WTC11 (cell line): ENCODE measurements at regions not wholly inside any gene's neighbourhood (a gene's known extent, or its start where the extent isn't known, plus 50 kb on each side); places are given as distances from the start of the nearest gene placed in this dataset.

Experiments
- ATAC-seq: fragments of 200-7000 bp; cut with Tn5 transposase; 2 replicates; pipeline ENCODE4 v1.10.0; 2021; ENCODE audit warnings: mild to moderate bottlenecking, moderate library complexity
- CTCF ChIA-PET: fragments of 300-600 bp; sonication (Branson Sonifier 250); formaldehyde crosslinking; loops from one replicate; lab custom pipeline; 2021; ENCODE audit warnings: antibody characterized with exemption; lab: Charles Lee
- POLR2A ChIA-PET: fragments of 350-600 bp; sonication (Branson Sonifier 250); formaldehyde crosslinking; loops from one replicate; lab custom pipeline; 2021; ENCODE audit warnings: antibody characterized with exemption; lab: Charles Lee
- DNase-seq: peaks from one replicate; pipeline ENCODE4 v3.0.0; 2021; ENCODE audit warnings: low spot score
- H3K27ac Mint-ChIP-seq: 2 replicates; pipeline ENCODE4 v1.8.0; 2021; ENCODE audit warnings: mixed read lengths
- H3K27me3 Mint-ChIP-seq: 2 replicates; pipeline ENCODE4 v1.8.0; 2021; ENCODE audit warnings: low read depth, mild to moderate bottlenecking, moderate library complexity, mixed read lengths
- H3K36me3 Mint-ChIP-seq: 2 replicates; pipeline ENCODE4 v1.8.0; 2021; ENCODE audit warnings: mixed read lengths
- H3K4me1 Mint-ChIP-seq: 2 replicates; pipeline ENCODE4 v1.8.0; 2022; ENCODE audit warnings: mixed read lengths
- H3K4me3 Mint-ChIP-seq: 2 replicates; pipeline ENCODE4 v1.8.0; 2021; ENCODE audit warnings: mild to moderate bottlenecking, moderate library complexity, mixed read lengths
- H3K9me3 Mint-ChIP-seq: 2 replicates; pipeline ENCODE4 v1.8.0; 2021; ENCODE audit warnings: mixed read lengths
- ATF1 ChIP-seq: sonication (generic); formaldehyde crosslinking; IDR thresholded peaks from 2 replicates; pipeline ENCODE4 v1.8.1; 2023; ENCODE audit warnings: mild to moderate bottlenecking, moderate library complexity, missing genetic modification reagents
- ATF3 ChIP-seq: sonication (generic); formaldehyde crosslinking; conservative IDR thresholded peaks from 2 replicates; pipeline ENCODE4 v1.8.1; 2022; ENCODE audit warnings: mild to moderate bottlenecking, missing genetic modification reagents
- CREM ChIP-seq: sonication (generic); formaldehyde crosslinking; IDR thresholded peaks from 2 replicates; pipeline ENCODE4 v1.8.1; 2022; ENCODE audit warnings: mild to moderate bottlenecking, missing genetic modification reagents, moderate library complexity
- E2F1 ChIP-seq: sonication (generic); formaldehyde crosslinking; IDR thresholded peaks from 2 replicates; pipeline ENCODE4 v1.8.0; 2022; ENCODE audit warnings: mild to moderate bottlenecking, missing genetic modification reagents
- E2F5 ChIP-seq: sonication (generic); formaldehyde crosslinking; IDR thresholded peaks from 2 replicates; pipeline ENCODE4 v1.8.1; 2022; ENCODE audit warnings: mild to moderate bottlenecking, moderate library complexity, missing genetic modification reagents
- ELF4 ChIP-seq: sonication (generic); formaldehyde crosslinking; IDR thresholded peaks from 2 replicates; pipeline ENCODE4 v1.8.1; 2022; ENCODE audit warnings: low read depth, mild to moderate bottlenecking, moderate library complexity, missing genetic modification reagents
- FOXJ3 ChIP-seq: sonication (generic); formaldehyde crosslinking; IDR thresholded peaks from 2 replicates; pipeline ENCODE4 v1.9.0; 2021; ENCODE audit warnings: missing genetic modification reagents, mild to moderate bottlenecking, borderline replicate concordance
- FOXK1 ChIP-seq: sonication (generic); formaldehyde crosslinking; IDR thresholded peaks from 2 replicates; pipeline ENCODE4 v1.8.0; 2022; ENCODE audit warnings: mild to moderate bottlenecking, moderate library complexity, missing genetic modification reagents
- GRHL2 ChIP-seq: fragments of 250-450 bp; sonication (Bioruptor Pico); IDR thresholded peaks from 2 replicates; pipeline ENCODE4 v1.8.0; 2022; ENCODE audit warnings: mild to moderate bottlenecking, moderate library complexity; ENCODE audit not compliant: insufficient replicate concordance, severe bottlenecking
- IRF2 ChIP-seq: sonication (generic); formaldehyde crosslinking; IDR thresholded peaks from 2 replicates; pipeline ENCODE4 v1.8.0; 2022; ENCODE audit warnings: low read depth, missing genetic modification reagents, borderline replicate concordance
- MAX ChIP-seq: sonication (generic); formaldehyde crosslinking; IDR thresholded peaks from 2 replicates; pipeline ENCODE4 v1.8.0; 2022; ENCODE audit warnings: mild to moderate bottlenecking, missing genetic modification reagents
- MYBL2 ChIP-seq: sonication (generic); formaldehyde crosslinking; IDR thresholded peaks from 2 replicates; pipeline ENCODE4 v1.8.1; 2023; ENCODE audit warnings: mild to moderate bottlenecking, moderate library complexity, missing genetic modification reagents
- RORB ChIP-seq: fragments of 250-450 bp; sonication (Bioruptor Pico); IDR thresholded peaks from 2 replicates; pipeline ENCODE4 v1.9.0; 2021; ENCODE audit warnings: mild to moderate bottlenecking
- TCF7 ChIP-seq: sonication (generic); formaldehyde crosslinking; IDR thresholded peaks from 2 replicates; pipeline ENCODE4 v1.8.0; 2022; ENCODE audit warnings: mild to moderate bottlenecking, low read depth, missing genetic modification reagents, moderate library complexity
- TEAD1 ChIP-seq: sonication (generic); formaldehyde crosslinking; IDR thresholded peaks from 2 replicates; pipeline ENCODE4 v1.8.0; 2022; ENCODE audit warnings: mild to moderate bottlenecking, missing genetic modification reagents
- TEAD4 ChIP-seq: sonication (generic); formaldehyde crosslinking; IDR thresholded peaks from 2 replicates; pipeline ENCODE4 v1.8.0; 2022; ENCODE audit warnings: mild to moderate bottlenecking, missing genetic modification reagents
- ZNF281 ChIP-seq: sonication (generic); formaldehyde crosslinking; IDR thresholded peaks from 2 replicates; pipeline ENCODE4 v1.8.0; 2023; ENCODE audit warnings: mild to moderate bottlenecking, missing genetic modification reagents
- ZNF396 ChIP-seq: fragments of 250-450 bp; sonication (Bioruptor Pico); IDR thresholded peaks from 2 replicates; pipeline ENCODE4 v1.8.0; 2021; ENCODE audit warnings: mild to moderate bottlenecking, moderate library complexity, borderline replicate concordance
- ZNF512 ChIP-seq: sonication (generic); formaldehyde crosslinking; IDR thresholded peaks from 2 replicates; pipeline ENCODE4 v1.8.1; 2022; ENCODE audit warnings: missing genetic modification reagents, borderline replicate concordance
- ZNF532 ChIP-seq: fragments of 250-450 bp; sonication (Bioruptor Pico); IDR thresholded peaks from 2 replicates; pipeline ENCODE4 v1.9.0; 2021; ENCODE audit warnings: mild to moderate bottlenecking, borderline replicate concordance

GRCh38 chr22:22182218-22182989, 62.2 kb upstream of the VPREB1 start:
- H3K27me3 Mint-ChIP-seq, result peaks cover 100% of the 10 kb centered on the region
- peaks cover 4% of the 10 kb centered on the region for H3K36me3 Mint-ChIP-seq
- TF ChIP-seq IRF2 (CRISPR knock-in tag) (no peak), CREM (CRISPR knock-in tag) (no peak), E2F1 (CRISPR knock-in tag) (no peak), E2F5 (no peak), FOXJ3 (CRISPR knock-in tag) (no peak), GRHL2 (CRISPR knock-in tag) (no peak), ZNF281 (CRISPR knock-in tag) (no peak), RORB (no peak), ELF4 (no peak), FOXK1 (CRISPR knock-in tag) (no peak), ATF3 (no peak), MYBL2 (CRISPR knock-in tag) (no peak), TCF7 (CRISPR knock-in tag) (no peak), ZNF512 (CRISPR knock-in tag) (no peak)
- H3K27ac Mint-ChIP-seq, result no peak overlapping the region
- peaks cover 7% of the 10 kb centered on the region for H3K4me1 Mint-ChIP-seq
- DNase-seq (no peak), ATAC-seq (no peak)
- H3K4me3 Mint-ChIP-seq, result no peak overlapping the region
- POLR2A ChIA-PET, result no interaction called here
- CTCF ChIA-PET, result interaction anchor here (2.4 to 5.0 kb wide), 2 partner anchors 13 to 53 kb away, joined by 7 to 36 read pairs; no protein-coding TSS in a partner anchor
- peaks cover 6% of the 10 kb centered on the region for H3K9me3 Mint-ChIP-seq

GRCh38 chr22:22181341-22181850, 63.2 kb upstream of the VPREB1 start:
- Mint-ChIP-seq H3K4me1 (peaks cover 7% of the 10 kb centered on the region), H3K27me3 (peaks cover 100% of the 10 kb centered on the region), H3K4me3 (no peak overlapping the region), H3K9me3 (no peaks in the 10 kb centered on the region), H3K36me3 (no peaks in the 10 kb centered on the region), H3K27ac (no peak overlapping the region)
- POLR2A ChIA-PET, result no interaction called here
- ATAC-seq, result no peak
- CTCF ChIA-PET, result interaction anchor here (2.4 kb wide), 1 partner anchor 54 kb away, joined by 7 read pairs; no protein-coding TSS in a partner anchor
- no peak for DNase-seq
- no peak for TF ChIP-seq MAX (CRISPR knock-in tag)
- no peak for TF ChIP-seq TEAD4 (CRISPR knock-in tag)
- TF ChIP-seq ZNF512 (CRISPR knock-in tag), result no peak
- no peak for TF ChIP-seq ZNF396 (CRISPR knock-in tag)
- TF ChIP-seq ZNF532 (CRISPR knock-in tag), result no peak
- TF ChIP-seq TEAD1 (CRISPR knock-in tag), result no peak
- no peak for TF ChIP-seq ATF1 (CRISPR knock-in tag)
